Esophagus (tissue), 2 donors: ENCODE measurements at regions not wholly inside any gene's neighbourhood (a gene's known extent, or its start where the extent isn't known, plus 50 kb on each side); places are given as distances from the start of the nearest gene placed in this dataset.

Source experiments
- H3K27ac ChIP-seq, 2 donors: one replicate each; pipeline ENCODE4 v1.5.1; 2013; ENCODE audit warnings: low read depth in 2 of 2, mild to moderate bottlenecking in 2 of 2, inconsistent platforms in 1 of 2, low read length in 1 of 2, moderate library complexity in 1 of 2
- H3K27me3 ChIP-seq, 2 donors: one replicate each; pipeline ENCODE4 v1.6.1; 2013; ENCODE audit warnings: low read length in 2 of 2, control low read depth in 1 of 2, mild to moderate bottlenecking in 1 of 2; ENCODE audit not compliant: insufficient read depth in 2 of 2, control insufficient read depth in 1 of 2
- H3K36me3 ChIP-seq, 2 donors: one replicate each; pipeline ENCODE4 v1.6.1; 2013; ENCODE audit warnings: low read length in 1 of 2; ENCODE audit not compliant: control insufficient read depth in 2 of 2, insufficient read depth in 2 of 2
- H3K4me1 ChIP-seq, 2 donors: one replicate each; pipeline ENCODE4 v1.6.1; 2013; ENCODE audit warnings: low read length in 1 of 2; ENCODE audit not compliant: control insufficient read depth in 2 of 2, insufficient read depth in 2 of 2
- H3K4me3 ChIP-seq, 2 donors: one replicate each; pipeline ENCODE4 v1.5.1; 2013; ENCODE audit warnings: low read length in 2 of 2, mild to moderate bottlenecking in 2 of 2, low read depth in 1 of 2, moderate library complexity in 1 of 2
- H3K9me3 ChIP-seq, 2 donors: one replicate each; pipeline ENCODE4 v1.6.1; 2013; ENCODE audit warnings: mild to moderate bottlenecking in 2 of 2, low read depth in 1 of 2, low read length in 1 of 2, moderate library complexity in 1 of 2; ENCODE audit not compliant: control insufficient read depth in 2 of 2, insufficient read depth in 1 of 2
- WGBS, 2 donors: extraction: QIAGEN DNeasy Blood & Tissue Kit; methylation state at CpG; one replicate each; pipeline ENCODE4 v1.1.7; 2013; 5-methylcytosine and 5-hydroxymethylcytosine counted together
- donor health status: healthy with polysubstance abuse.
- donor health status: Bipolar disorder and iron deficiency.

GRCh38 chr9:78919701-78920100 is 622.8 kb downstream of the PSAT1 start:
- Histone ChIP-seq H3K9me3 (peaks cover 5% of the 10 kb centered on the region in 2 donors), H3K4me3 (no peak overlapping the region), H3K4me1 (no peaks in the 10 kb centered on the region), H3K27ac (no peak overlapping the region), H3K27me3 (no peaks in the 10 kb centered on the region), H3K36me3 (no peaks in the 10 kb centered on the region)
- WGBS, 2 donors, result 69 to 94% methylated on average over 2 of the region's 2 CpGs

GRCh38 chr9:78921341-78921740 is 624.4 kb downstream of the PSAT1 start:
- WGBS, 2 donors, result 76 to 78% methylated on average over 2 of the region's 2 CpGs
- Histone ChIP-seq H3K4me1 (no peaks in the 10 kb centered on the region), H3K9me3 (peaks cover 5% of the 10 kb centered on the region in 2 donors)

GRCh38 chr9:78923966-78924659 is 627.2 kb downstream of the PSAT1 start:
- Histone ChIP-seq H3K27me3 (no peaks in the 10 kb centered on the region), H3K9me3 (no peaks in the 10 kb centered on the region), H3K4me1 (no peaks in the 10 kb centered on the region), H3K27ac (no peak overlapping the region), H3K4me3 (no peak overlapping the region), H3K36me3 (no peaks in the 10 kb centered on the region)
- 60 to 76% methylated on average over 1 of the region's 1 CpG for WGBS, 2 donors

More at GRCh38 chr9:78921341-78921740, 624.4 kb downstream of the PSAT1 start:
- no peaks in the 10 kb centered on the region for H3K27me3 ChIP-seq
- no peak overlapping the region for H3K4me3 ChIP-seq
- H3K27ac ChIP-seq, result no peak overlapping the region
- H3K36me3 ChIP-seq, result no peaks in the 10 kb centered on the region

DNA sequence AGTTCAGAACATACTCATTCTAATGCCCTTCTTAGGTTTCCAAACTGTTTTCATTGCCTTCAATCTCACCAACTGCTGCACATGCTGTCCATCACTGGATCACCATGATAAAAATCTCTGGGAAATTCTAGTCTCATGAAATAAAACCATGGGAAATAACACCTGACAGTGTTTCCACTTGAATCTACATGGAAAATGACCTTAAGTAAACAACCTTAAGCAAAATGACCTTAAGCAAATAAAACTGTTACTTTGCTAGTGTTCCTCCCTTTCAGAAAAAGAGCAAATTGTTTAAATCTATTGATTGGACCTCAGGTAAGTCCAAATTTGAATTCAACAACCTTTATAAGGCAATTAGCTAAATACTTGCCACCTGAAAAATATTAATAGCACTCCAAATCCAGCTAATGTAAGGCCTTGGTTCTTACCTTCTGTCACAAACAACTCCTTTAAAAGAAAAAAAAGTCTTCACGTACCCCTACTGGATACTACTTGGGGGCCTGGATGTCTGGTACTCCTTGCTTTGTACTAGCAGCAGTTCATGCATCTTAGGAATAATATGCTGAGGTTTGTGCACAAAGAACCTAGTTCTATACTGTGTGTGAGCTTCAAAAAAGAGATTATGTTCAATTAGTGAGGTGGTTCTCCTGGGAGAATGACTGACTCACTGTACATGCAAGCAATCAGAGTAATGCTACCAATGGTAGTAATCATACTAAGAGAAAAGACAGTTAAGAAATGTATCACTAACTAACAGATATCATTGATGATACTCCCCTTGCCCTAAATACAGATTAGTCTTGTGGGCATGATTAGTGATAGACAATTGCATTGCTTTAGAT is 630.4 kb downstream of the PSAT1 start:
- Histone ChIP-seq H3K36me3 (no peaks in the 10 kb centered on the region), H3K27ac (no peak overlapping the region), H3K4me1 (no peaks in the 10 kb centered on the region), H3K4me3 (no peak overlapping the region), H3K27me3 (no peaks in the 10 kb centered on the region), H3K9me3 (no peaks in the 10 kb centered on the region)
- WGBS, 2 donors, result 70 to 96% methylated on average over 1 of the region's 1 CpG

DNA sequence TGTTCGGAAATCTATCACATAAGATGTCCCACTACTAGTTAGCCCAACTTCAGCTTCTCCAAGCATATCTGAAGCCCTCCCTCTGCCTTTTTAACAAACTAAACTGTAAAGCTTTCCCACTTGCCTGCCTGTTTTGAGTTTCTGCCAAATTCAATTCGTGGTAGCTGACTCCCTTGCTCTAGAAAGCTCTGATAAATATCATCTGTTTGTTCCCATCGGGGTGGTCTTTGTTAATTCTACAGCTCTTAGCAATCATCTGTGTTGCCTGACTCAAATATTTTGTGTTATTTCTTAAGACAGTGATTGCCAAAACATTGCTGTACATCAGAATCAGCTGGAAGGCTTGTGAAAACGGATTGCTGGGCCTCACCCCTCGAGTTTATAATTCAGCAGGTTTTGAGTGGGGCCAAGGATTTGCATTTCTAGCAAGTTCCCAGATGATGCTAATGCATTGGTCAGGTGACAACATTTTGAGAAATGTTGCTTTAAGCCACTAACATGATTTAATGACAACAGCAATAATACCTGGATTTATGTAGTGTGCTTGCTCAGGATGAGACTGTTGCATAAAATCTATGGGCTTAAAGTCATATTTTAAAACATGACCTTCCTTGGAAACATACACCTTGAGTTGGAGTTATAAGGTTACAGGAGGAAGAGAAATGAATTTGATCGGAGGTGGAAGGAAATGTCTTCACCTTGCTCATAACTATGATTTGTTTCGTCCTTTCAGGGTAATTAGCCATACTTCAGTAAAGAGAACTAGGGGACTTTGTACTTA is 631.9 kb downstream of the PSAT1 start:
- Histone ChIP-seq H3K27ac (no peak overlapping the region), H3K36me3 (no peaks in the 10 kb centered on the region), H3K27me3 (no peaks in the 10 kb centered on the region), H3K4me3 (no peak overlapping the region), H3K4me1 (no peaks in the 10 kb centered on the region), H3K9me3 (no peaks in the 10 kb centered on the region)
- WGBS, 2 donors, result 59 to 60% methylated on average over 7 of the region's 7 CpGs

- Histone ChIP-seq H3K9me3 (no peaks in the 10 kb centered on the region), H3K27ac (no peak overlapping the region), H3K36me3 (no peaks in the 10 kb centered on the region), H3K4me1 (no peaks in the 10 kb centered on the region), H3K27me3 (no peaks in the 10 kb centered on the region), H3K4me3 (no peak overlapping the region)
- 87 to 88% methylated on average over 2 of the region's 2 CpGs for WGBS, 2 donors
Measured at GRCh38 chr9:78930281-78930680, 633.4 kb downstream of the PSAT1 start.

DNA sequence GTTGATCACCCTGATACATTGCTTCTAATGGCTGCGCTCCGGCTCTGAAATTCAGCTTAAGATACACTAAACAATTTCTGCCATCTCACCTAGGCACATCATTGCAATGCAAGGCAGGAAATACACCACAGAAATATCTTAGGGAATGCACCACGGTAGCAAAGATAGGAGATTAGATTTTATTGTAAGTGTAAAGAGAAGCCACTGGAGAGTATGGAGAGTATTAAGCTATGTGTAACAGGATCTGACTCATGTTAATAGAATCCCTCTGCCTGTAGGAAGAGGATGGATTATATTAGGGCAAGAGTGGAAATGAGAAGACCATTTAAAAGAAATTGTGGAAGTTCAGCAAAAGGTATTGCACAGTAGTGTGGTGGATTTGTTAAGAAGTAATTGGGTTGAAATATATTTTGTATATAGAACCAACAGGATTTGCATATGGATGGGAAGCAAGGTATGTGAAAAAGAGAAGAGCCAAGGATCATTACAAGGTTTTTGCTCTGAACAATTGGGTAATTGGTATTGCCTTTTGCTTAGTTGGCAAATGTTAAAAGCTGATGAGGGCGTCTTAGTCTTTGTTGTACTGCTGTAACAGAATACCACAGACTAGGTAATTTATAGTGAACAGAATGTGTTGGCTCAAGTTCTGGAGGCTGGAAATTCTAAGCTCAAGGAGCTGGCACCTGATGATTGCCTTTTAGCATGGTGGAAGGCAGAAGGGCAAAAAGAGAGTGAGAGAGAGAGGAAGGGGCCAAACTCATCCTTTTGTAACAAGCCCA is 636.1 kb downstream of the PSAT1 start:
- H3K27ac ChIP-seq, result no peak overlapping the region
- H3K9me3 ChIP-seq, result no peaks in the 10 kb centered on the region
- no peaks in the 10 kb centered on the region for H3K4me1 ChIP-seq
- H3K27me3 ChIP-seq, result no peaks in the 10 kb centered on the region
- WGBS, 2 donors, result 71 to 79% methylated on average over 4 of the region's 4 CpGs
- no peak overlapping the region for H3K4me3 ChIP-seq
- no peaks in the 10 kb centered on the region for H3K36me3 ChIP-seq

GRCh38 chr9:78934880-78935279 is 636.9 kb upstream of the TLE4 start:
- Histone ChIP-seq H3K4me3 (no peak overlapping the region), H3K4me1 (no peaks in the 10 kb centered on the region), H3K27ac (no peak overlapping the region), H3K36me3 (no peaks in the 10 kb centered on the region), H3K27me3 (no peaks in the 10 kb centered on the region), H3K9me3 (peaks cover 0 to 3% of the 10 kb centered on the region in 2 donors)
- 93 to 96% methylated on average over 1 of the region's 1 CpG for WGBS, 2 donors

- H3K27me3 ChIP-seq, result no peaks in the 10 kb centered on the region
- WGBS, 2 donors, result 68 to 85% methylated on average over 4 of the region's 4 CpGs
- peaks cover 0 to 3% of the 10 kb centered on the region in 2 donors for H3K9me3 ChIP-seq
- H3K36me3 ChIP-seq, result no peaks in the 10 kb centered on the region
- H3K27ac ChIP-seq, result no peak overlapping the region
- no peaks in the 10 kb centered on the region for H3K4me1 ChIP-seq
- H3K4me3 ChIP-seq, result no peak overlapping the region
Measured at GRCh38 chr9:78938821-78939220, 632.9 kb upstream of the TLE4 start.
